HCT116 (cell line): ENCODE measurements at regions not wholly inside any gene's neighbourhood (a gene's known extent, or its start where the extent isn't known, plus 50 kb on each side); places are given as distances from the start of the nearest gene placed in this dataset.

Experiments
- ATAC-seq: fragments of 200-7000 bp; cut with Tn5 transposase; 2 replicates; pipeline ENCODE4 v1.9.1; 2020; ENCODE audit warnings: mild to moderate bottlenecking, moderate library complexity
- BruUV-seq: library from RNA; stranded (reverse); fragments of 400-500 nt; replicated peaks from 2 replicates; lab custom pipeline; 2021; lab: Mats Ljungman, UMichigan
- CTCF ChIA-PET: fragments of 300-600 bp; sonication (Branson Sonifier 250); formaldehyde crosslinking; loops from one replicate; lab custom pipeline; 2021; ENCODE audit warnings: antibody characterized with exemption; lab: Charles Lee
- POLR2A ChIA-PET: fragments of 300-600, 350-600 bp; sonication (Branson Sonifier 250); formaldehyde crosslinking; loops from one replicate; lab custom pipeline; 2021; ENCODE audit warnings: antibody characterized with exemption; lab: Charles Lee
- RAD21 ChIA-PET, 2 experiments: fragments of 300-600 bp; sonication (Branson Sonifier 250); formaldehyde crosslinking; loops; one replicate each; lab custom pipeline; 2023; ENCODE audit warnings: low total read pairs in 2 of 2; ENCODE audit not compliant: uncharacterized antibody in 2 of 2, unreplicated experiment in 2 of 2, low non-redundant PET in 1 of 2; lab: Charles Lee
- DNase-seq: peaks from one replicate; pipeline ENCODE4 v3.0.0-alpha.2; 2010; ENCODE audit warnings: low read depth, low spot score
- H2AFZ ChIP-seq: fragments of 200-600 bp; shearing (Covaris generic), sonication (generic); 2 replicates; pipeline ENCODE4 v1.6.1; 2017; ENCODE audit warnings: low read depth, mixed run types, mixed read lengths, antibody characterized with exemption, low read length; ENCODE audit not compliant: poor library complexity, severe bottlenecking
- H3K27ac ChIP-seq: 2 replicates; pipeline ENCODE4 v1.5.1; 2012; ENCODE audit warnings: low read depth, low read length
- H3K27me3 ChIP-seq: fragments of 200-600 bp; sonication (generic); 2 replicates; pipeline ENCODE4 v1.6.1; 2016; ENCODE audit warnings: mixed run types, low read length, mixed read lengths; ENCODE audit not compliant: insufficient read depth
- H3K36me3 ChIP-seq, 2 experiments: fragments of 200-500 bp in 1 of 2; fragments of 200-600 bp in 1 of 2; sonication (Bioruptor generic) in 1 of 2; sonication (generic) in 1 of 2; 2 replicates each; pipeline versions ENCODE4 v1.5.1 to v1.6.1; 2014 to 2016; ENCODE audit warnings: low read length in 2 of 2, inconsistent platforms in 1 of 2, mixed read lengths in 1 of 2, mixed run types in 1 of 2; ENCODE audit not compliant: insufficient read depth in 2 of 2, control insufficient read depth in 1 of 2
- H3K4me1 ChIP-seq, 2 experiments: fragments of 200-600 bp in 1 of 2; sonication (generic) in 1 of 2; 2 replicates each; pipeline versions ENCODE4 v1.5.1 to v1.6.1; 2012 to 2017; ENCODE audit warnings: low read length in 2 of 2, inconsistent platforms in 1 of 2, mild to moderate bottlenecking in 1 of 2, mixed read lengths in 1 of 2, mixed run types in 1 of 2, moderate library complexity in 1 of 2; ENCODE audit not compliant: insufficient read depth in 2 of 2, control insufficient read depth in 1 of 2
- H3K4me2 ChIP-seq: fragments of 200-600 bp; sonication (generic); 2 replicates; pipeline ENCODE4 v1.6.1; 2017; ENCODE audit warnings: mixed run types, low read length, mixed read lengths
- H3K4me3 ChIP-seq, 2 experiments: fragments of 200-600 bp in 1 of 2; sonication (generic) in 1 of 2; replicated peaks in 1 of 2; 2 replicates each; pipeline ENCODE4 v1.5.1; 2011 to 2016; ENCODE audit warnings: low read length in 2 of 2, control low read depth in 1 of 2, low read depth in 1 of 2, mild to moderate bottlenecking in 1 of 2, mixed read lengths in 1 of 2, mixed run types in 1 of 2
- H3K79me2 ChIP-seq: fragments of 200-600 bp; sonication (generic); 2 replicates; pipeline ENCODE4 v1.6.1; 2017; ENCODE audit warnings: mild to moderate bottlenecking, mixed run types, low read length, moderate library complexity, mixed read lengths; ENCODE audit not compliant: insufficient read depth
- H3K9ac ChIP-seq: fragments of 200-600 bp; sonication (generic); 2 replicates; pipeline ENCODE4 v1.6.1; 2016; ENCODE audit warnings: low read length, mixed read lengths
- H3K9me2 ChIP-seq: fragments of 200-600 bp; sonication (generic), shearing (Covaris generic); 2 replicates; pipeline ENCODE4 v1.6.1; 2017; ENCODE audit warnings: mixed run types, mild to moderate bottlenecking, moderate library complexity; ENCODE audit not compliant: insufficient read depth
- H3K9me3 ChIP-seq, 2 experiments: fragments of 200-500 bp in 1 of 2; fragments of 200-600 bp in 1 of 2; sonication (Bioruptor generic) in 1 of 2; sonication (generic) in 1 of 2; 2 replicates each; pipeline ENCODE4 v1.6.1; 2014 to 2017; ENCODE audit warnings: low read length in 2 of 2, mixed read lengths in 2 of 2, inconsistent platforms in 1 of 2, low read depth in 1 of 2, mild to moderate bottlenecking in 1 of 2, mixed run types in 1 of 2, moderate library complexity in 1 of 2; ENCODE audit not compliant: control insufficient read depth in 1 of 2, insufficient read depth in 1 of 2
- H4K20me1 ChIP-seq: fragments of 200-600 bp; sonication (generic), shearing (Covaris generic); 2 replicates; pipeline ENCODE4 v1.6.1; 2017; ENCODE audit warnings: mixed run types, mild to moderate bottlenecking, moderate library complexity; ENCODE audit not compliant: insufficient read depth
- EZH2phosphoT487 ChIP-seq: fragments of 200-600 bp; IDR thresholded peaks from 2 replicates; pipeline ENCODE4 v1.6.1; 2018; ENCODE audit warnings: antibody characterized with exemption, borderline replicate concordance
- POLR2AphosphoS5 ChIP-seq: IDR thresholded peaks from 2 replicates; pipeline ENCODE4 v1.6.1; 2011; ENCODE audit warnings: mild to moderate bottlenecking, low read depth, low read length, moderate library complexity
- SIN3A ChIP-seq: IDR thresholded peaks from 2 replicates; pipeline ENCODE4 v1.6.1; 2012; ENCODE audit warnings: low read depth
- SP1 ChIP-seq: IDR thresholded peaks from 2 replicates; pipeline ENCODE4 v1.6.1; 2012; ENCODE audit warnings: low read depth
- SRF ChIP-seq: IDR thresholded peaks from 2 replicates; pipeline ENCODE4 v1.6.1; 2012; ENCODE audit warnings: low read depth
- intact Hi-C: fragments of 100-400 bp; cut with micrococcal nuclease; formaldehyde crosslinking; loops from 2 replicates; pipeline ENCODE4 v1.10.0; 2022
- TF ChIP-seq, protein P1 (sequence below): IDR thresholded peaks from 2 replicates; pipeline ENCODE4 v1.6.1; 2012

DNA sequence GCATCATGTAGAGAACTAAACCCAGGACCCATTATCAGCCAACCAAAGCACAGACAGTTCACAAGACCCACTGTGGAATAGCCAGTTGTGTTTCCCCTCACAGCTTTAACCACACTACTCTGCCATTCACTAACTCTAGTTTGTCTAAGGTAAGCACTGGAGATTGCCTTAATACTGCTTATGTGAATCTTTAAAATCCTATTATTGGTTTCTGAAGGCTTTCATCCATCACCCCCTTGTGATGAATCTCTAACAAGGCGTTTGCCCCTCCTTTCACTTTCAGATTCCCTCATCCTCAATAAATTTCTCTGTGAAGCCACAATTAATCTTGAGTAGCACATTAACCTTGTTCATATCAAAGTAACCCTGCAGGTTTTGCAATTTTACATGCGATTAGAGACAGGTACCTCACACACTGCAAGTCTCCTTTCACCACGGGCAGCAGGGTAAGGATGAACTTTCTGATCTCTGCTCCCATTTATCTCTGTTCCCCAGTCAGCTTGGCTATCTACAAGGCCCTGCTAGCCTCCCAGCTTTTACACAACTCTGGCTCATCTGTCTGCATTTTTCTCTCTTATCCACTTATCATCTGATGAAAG, 785.6 kb downstream of the REEP3 start:
- intact Hi-C loops = no loop called here
- Histone ChIP-seq H3K36me3 (no peaks in the 10 kb centered on the region), H3K27ac (no peak overlapping the region), H3K4me3 (no peak overlapping the region), H3K9ac (no peak overlapping the region), H3K79me2 (no peaks in the 10 kb centered on the region), H2AFZ (no peak overlapping the region), H3K4me1 (no peaks in the 10 kb centered on the region), H3K27me3 (no peaks in the 10 kb centered on the region), H3K9me2 (no peaks in the 10 kb centered on the region), H3K9me3 (no peaks in the 10 kb centered on the region), H4K20me1 (no peaks in the 10 kb centered on the region), H3K4me2 (no peak overlapping the region)
- CTCF ChIA-PET = no interaction called here
- RAD21 ChIA-PET = no interaction called here
- TF ChIP-seq POLR2AphosphoS5 = no peak
- TF ChIP-seq, protein P1, sequence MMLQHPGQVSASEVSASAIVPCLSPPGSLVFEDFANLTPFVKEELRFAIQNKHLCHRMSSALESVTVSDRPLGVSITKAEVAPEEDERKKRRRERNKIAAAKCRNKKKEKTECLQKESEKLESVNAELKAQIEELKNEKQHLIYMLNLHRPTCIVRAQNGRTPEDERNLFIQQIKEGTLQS = no peak
- TF ChIP-seq SP1 = no peak
- ATAC-seq (no peak), DNase-seq (no peak)
- BruUV-seq = no TSS peak
- POLR2A ChIA-PET = no interaction called here

DNA sequence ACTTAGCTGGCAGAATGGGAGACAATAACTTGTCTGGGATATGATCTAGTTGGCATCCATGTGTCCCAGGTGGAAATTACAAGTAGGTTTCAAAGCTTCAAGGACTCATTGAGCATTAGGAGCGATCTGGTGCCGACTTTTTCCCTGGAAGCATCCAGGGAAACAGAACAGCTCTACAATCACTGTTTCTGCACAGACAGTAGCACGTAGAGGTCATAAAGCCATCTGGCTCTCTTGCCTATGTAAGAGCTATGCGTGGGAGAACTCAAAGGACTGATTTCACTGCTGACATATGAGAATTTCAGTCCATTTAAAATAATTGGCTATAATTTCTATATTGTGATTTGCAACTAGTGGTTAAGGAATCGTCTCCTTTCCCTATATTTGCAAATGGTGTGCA, 791.7 kb downstream of the REEP3 start:
- H2AFZ ChIP-seq = no peak overlapping the region
- intact Hi-C loops = no loop called here
- H3K9me3 ChIP-seq = no peaks in the 10 kb centered on the region
- no peak overlapping the region for H3K4me3 ChIP-seq
- CTCF ChIA-PET = no interaction called here
- H3K36me3 ChIP-seq = no peaks in the 10 kb centered on the region
- BruUV-seq = no TSS peak
- no peaks in the 10 kb centered on the region for H3K9me2 ChIP-seq
- H3K9ac ChIP-seq = no peak overlapping the region
- ATAC-seq (no peak), DNase-seq (no peak)
- no peak overlapping the region for H3K4me2 ChIP-seq
- no peak for TF ChIP-seq SRF
- no peak for TF ChIP-seq EZH2phosphoT487
- no peak for TF ChIP-seq SIN3A
- H3K79me2 ChIP-seq = no peaks in the 10 kb centered on the region
- H4K20me1 ChIP-seq = no peaks in the 10 kb centered on the region
- POLR2A ChIA-PET = no interaction called here
- no peaks in the 10 kb centered on the region for H3K4me1 ChIP-seq
- RAD21 ChIA-PET = no interaction called here
- H3K27me3 ChIP-seq = no peaks in the 10 kb centered on the region
- no peak overlapping the region for H3K27ac ChIP-seq
